ENCODE measurements at regions not wholly inside any gene's neighbourhood (a gene's known extent, or its start where the extent isn't known, plus 50 kb on each side); places are given as distances from the start of the nearest gene placed in this dataset.
A peak's percentile ranks its signal among the peaks of the same experiment; 100 is the strongest.

DNA sequence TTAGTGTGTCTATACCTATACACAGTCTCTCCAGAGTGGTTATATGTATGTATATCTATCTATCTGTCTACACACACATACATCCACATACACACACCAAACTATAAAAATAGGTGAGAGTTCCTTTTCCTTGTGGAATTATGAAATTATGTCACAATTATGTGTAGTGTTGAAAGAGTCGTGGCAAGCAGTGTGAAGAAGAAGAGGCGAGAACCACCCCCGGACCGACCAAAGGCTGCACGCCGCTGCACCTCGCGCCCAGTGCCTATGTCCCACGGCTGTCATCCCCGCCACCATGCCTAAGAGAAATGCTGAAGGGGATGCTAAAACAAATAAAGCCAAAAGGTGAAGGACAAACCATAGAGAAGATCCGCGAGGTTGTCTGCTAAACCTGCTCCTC, 95.0 kb upstream of the RAP2B start:
- Histone ChIP-seq H3K27ac (ENCODE audit: control insufficient read depth, insufficient read depth, low read length) (no peak overlapping the region), H3K9ac (ENCODE audit: control insufficient read depth, extremely low read depth, insufficient read depth, low read length) (no peak overlapping the region), H3K4me1 (ENCODE audit: control insufficient read depth, extremely low read depth, insufficient read depth, low read length) (no peaks in the 10 kb centered on the region), H4K20me1 (ENCODE audit: control insufficient read depth, extremely low read depth, insufficient read depth, low read length) (no peaks in the 10 kb centered on the region), H3K9me3 (ENCODE audit: control insufficient read depth, low read depth, low read length) (no peaks in the 10 kb centered on the region), H3K9me1 (ENCODE audit: control insufficient read depth, extremely low read depth, insufficient read depth, low read length) (no peaks in the 10 kb centered on the region), H3K27me3 (ENCODE audit: control insufficient read depth, extremely low read depth, insufficient read depth, low read length) (no peaks in the 10 kb centered on the region), H3K4me2 (ENCODE audit: control insufficient read depth, extremely low read depth, insufficient read depth, low read depth, low read length) (no peak overlapping the region), H3K36me3 (ENCODE audit: control insufficient read depth in 2 of 2, extremely low read depth in 1 of 2, insufficient read depth in 2 of 2, low read length in 2 of 2) (no peaks in the 10 kb centered on the region), H3K4me3 (ENCODE audit: control insufficient read depth in 2 of 3, extremely low read depth in 1 of 3, insufficient read depth in 2 of 3, low read depth in 1 of 3, low read length in 3 of 3) (no peak overlapping the region), H2AFZ (ENCODE audit: control insufficient read depth, low read length) (no peak overlapping the region), H3K79me2 (ENCODE audit: control insufficient read depth, insufficient read depth, low read length) (no peaks in the 10 kb centered on the region)
- dilution Hi-C loops (cut with MboI; ENCODE audit: extremely low pct_ligation_motif_present, low sequenced_read_pairs), result no loop called here
- FAIRE-seq, result no peak
- DNase-seq (ENCODE audit: low read depth, low spot score), result no peak
- TF ChIP-seq, protein P1, sequence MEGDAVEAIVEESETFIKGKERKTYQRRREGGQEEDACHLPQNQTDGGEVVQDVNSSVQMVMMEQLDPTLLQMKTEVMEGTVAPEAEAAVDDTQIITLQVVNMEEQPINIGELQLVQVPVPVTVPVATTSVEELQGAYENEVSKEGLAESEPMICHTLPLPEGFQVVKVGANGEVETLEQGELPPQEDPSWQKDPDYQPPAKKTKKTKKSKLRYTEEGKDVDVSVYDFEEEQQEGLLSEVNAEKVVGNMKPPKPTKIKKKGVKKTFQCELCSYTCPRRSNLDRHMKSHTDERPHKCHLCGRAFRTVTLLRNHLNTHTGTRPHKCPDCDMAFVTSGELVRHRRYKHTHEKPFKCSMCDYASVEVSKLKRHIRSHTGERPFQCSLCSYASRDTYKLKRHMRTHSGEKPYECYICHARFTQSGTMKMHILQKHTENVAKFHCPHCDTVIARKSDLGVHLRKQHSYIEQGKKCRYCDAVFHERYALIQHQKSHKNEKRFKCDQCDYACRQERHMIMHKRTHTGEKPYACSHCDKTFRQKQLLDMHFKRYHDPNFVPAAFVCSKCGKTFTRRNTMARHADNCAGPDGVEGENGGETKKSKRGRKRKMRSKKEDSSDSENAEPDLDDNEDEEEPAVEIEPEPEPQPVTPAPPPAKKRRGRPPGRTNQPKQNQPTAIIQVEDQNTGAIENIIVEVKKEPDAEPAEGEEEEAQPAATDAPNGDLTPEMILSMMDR (optimal IDR thresholded peaks at IDR 0.05 in 1 of 3, IDR thresholded peaks at IDR 0.05 in 1 of 3, conservative IDR thresholded peaks at IDR 0.05 in 1 of 3; ENCODE audit: extremely low read depth in 1 of 3, insufficient read depth in 2 of 3, low read length in 3 of 3), result no peak
- TF ChIP-seq EZH2 (IDR thresholded peaks at IDR 0.05; ENCODE audit: low read length), result no peak

DNA sequence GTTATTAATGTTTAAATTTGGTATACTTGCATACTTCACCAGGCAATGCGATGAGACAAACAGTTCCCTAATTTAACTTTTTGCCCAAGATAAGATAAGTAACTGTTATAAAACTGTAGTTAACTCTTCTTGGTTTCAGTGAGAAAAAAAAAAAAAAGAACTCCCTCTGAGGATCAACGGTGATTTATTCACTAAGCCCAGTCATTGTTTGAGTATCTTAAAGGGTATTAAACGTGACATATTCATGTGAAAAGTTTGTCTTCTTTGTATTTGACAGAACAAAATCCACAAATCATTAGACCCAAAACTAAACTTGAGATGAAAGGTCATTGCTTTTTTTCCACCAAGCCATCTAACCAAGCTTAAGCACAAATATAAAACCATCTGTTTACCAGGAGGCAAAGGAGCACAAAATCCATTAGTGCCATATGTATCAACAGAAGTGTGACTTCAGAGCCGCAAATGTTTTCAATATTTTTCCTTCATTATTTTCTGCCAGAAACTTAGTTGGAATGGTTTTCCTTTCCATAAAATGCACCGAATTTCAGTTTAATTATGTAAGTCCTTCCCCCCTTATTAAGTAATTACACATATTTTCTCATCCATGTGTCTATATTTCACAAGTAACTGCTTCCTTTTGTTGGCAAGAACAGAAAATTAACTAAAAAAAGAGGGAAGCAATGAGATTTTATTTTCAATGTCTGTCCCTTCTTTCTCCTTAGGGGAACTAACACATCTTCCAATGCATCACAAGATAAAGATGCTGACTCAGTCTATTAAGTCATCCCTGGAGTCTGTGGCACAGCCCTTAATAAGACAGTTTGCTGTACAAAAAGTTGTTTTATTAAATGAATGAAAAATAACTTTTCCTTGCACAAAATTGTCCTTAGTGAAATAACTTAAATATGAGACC, 92.2 kb upstream of the RAP2B start:
- Histone ChIP-seq H3K36me3 (ENCODE audit: control insufficient read depth in 2 of 2, extremely low read depth in 1 of 2, insufficient read depth in 2 of 2, low read length in 2 of 2) (no peaks in the 10 kb centered on the region), H3K9ac (ENCODE audit: control insufficient read depth, extremely low read depth, insufficient read depth, low read length) (no peak overlapping the region), H3K79me2 (ENCODE audit: control insufficient read depth, insufficient read depth, low read length) (no peaks in the 10 kb centered on the region), H4K20me1 (ENCODE audit: control insufficient read depth, extremely low read depth, insufficient read depth, low read length) (no peaks in the 10 kb centered on the region), H3K4me3 (ENCODE audit: control insufficient read depth in 2 of 3, extremely low read depth in 1 of 3, insufficient read depth in 2 of 3, low read depth in 1 of 3, low read length in 3 of 3) (no peak overlapping the region), H3K4me2 (ENCODE audit: control insufficient read depth, extremely low read depth, insufficient read depth, low read depth, low read length) (no peak overlapping the region), H3K27ac (ENCODE audit: control insufficient read depth, insufficient read depth, low read length) (no peak overlapping the region), H2AFZ (ENCODE audit: control insufficient read depth, low read length) (no peak overlapping the region), H3K27me3 (ENCODE audit: control insufficient read depth, extremely low read depth, insufficient read depth, low read length) (no peaks in the 10 kb centered on the region), H3K4me1 (ENCODE audit: control insufficient read depth, extremely low read depth, insufficient read depth, low read length) (peaks cover 4% of the 10 kb centered on the region), H3K9me1 (ENCODE audit: control insufficient read depth, extremely low read depth, insufficient read depth, low read length) (no peaks in the 10 kb centered on the region), H3K9me3 (ENCODE audit: control insufficient read depth, low read depth, low read length) (no peaks in the 10 kb centered on the region)
- TF ChIP-seq, protein P1 (optimal IDR thresholded peaks at IDR 0.05 in 1 of 3, IDR thresholded peaks at IDR 0.05 in 1 of 3, conservative IDR thresholded peaks at IDR 0.05 in 1 of 3; ENCODE audit: extremely low read depth in 1 of 3, insufficient read depth in 2 of 3, low read length in 3 of 3), result no peak
- no peak for TF ChIP-seq EZH2 (IDR thresholded peaks at IDR 0.05; ENCODE audit: low read length)
- FAIRE-seq, result peak; percentile 74
- no peak for DNase-seq (ENCODE audit: low read depth, low spot score)
- dilution Hi-C loops (cut with MboI; ENCODE audit: extremely low pct_ligation_motif_present, low sequenced_read_pairs), result no loop called here
